Renal cortical epithelial cell (primary cell): ENCODE measurements at regions not wholly inside any gene's neighbourhood (a gene's known extent, or its start where the extent isn't known, plus 50 kb on each side); places are given as distances from the start of the nearest gene placed in this dataset.
"Not testable (repeated sequence)": the region's sequence is repeated elsewhere in the genome, so short reads cannot be mapped to it uniquely, and the experiment has no call there.

ENCODE experiments used
- DNase-seq: peaks from one replicate; pipeline ENCODE4 v3.0.0-alpha.2; 2011; ENCODE audit warnings: low read depth

DNA sequence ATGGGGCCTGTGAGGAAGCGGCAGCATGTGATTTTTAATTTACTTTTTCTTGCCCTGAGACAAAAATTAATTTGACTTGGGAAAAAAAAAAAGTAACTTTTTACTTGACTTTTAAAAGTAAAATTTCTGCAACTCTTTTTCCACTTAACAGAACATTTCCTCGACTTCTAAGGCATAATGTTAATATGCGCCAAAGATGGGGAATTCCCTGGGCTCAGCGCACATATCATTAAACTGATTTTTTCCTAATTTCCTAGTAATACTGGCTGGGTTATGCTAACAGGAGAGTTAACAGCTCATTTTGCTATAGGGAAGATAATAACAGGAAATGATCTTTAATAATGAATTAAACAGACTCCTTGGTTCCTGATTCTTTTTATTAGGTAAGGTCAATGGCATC is 120.6 kb upstream of the CDH5 start:
- no peak for DNase-seq

DNA sequence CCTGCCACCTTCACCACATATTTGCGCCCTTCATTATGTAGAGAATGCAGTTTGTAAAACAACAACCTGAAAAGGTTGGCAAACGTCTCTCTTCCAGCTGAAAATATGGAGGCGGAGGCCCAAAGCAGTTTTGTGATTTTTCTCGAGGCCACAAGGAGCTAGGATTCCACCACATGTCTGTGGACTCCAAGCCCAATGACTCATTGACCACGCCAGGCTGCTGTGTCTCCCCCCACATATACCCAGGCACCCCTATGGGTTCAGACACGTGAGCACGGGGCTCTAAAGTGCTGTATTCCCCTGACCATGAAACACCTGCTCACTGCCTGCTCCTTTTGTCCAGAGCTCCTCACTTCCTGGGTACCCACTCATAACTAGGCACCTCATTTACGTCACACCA is 121.4 kb upstream of the CDH5 start:
- DNase-seq, result no peak

DNA sequence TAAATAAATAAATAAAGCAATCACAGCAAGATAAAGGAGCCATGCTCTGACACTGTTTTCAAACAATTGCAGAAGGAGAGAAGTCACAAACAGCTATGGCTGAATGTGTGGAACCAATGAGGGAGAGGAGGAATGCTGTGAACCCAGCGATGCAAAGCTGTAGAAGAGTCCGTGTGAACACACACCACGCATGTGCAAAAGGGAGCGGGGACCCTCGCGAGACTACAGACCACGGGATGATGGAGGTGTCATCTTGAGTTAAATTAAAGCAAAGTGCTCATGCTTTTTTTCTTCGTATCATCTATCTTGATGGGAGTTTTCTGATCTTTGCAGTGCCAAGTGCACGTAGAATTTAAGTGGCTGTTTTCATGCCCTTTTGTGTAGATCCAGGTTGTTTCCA is 123.8 kb upstream of the CDH5 start:
- DNase-seq, result no peak

DNA sequence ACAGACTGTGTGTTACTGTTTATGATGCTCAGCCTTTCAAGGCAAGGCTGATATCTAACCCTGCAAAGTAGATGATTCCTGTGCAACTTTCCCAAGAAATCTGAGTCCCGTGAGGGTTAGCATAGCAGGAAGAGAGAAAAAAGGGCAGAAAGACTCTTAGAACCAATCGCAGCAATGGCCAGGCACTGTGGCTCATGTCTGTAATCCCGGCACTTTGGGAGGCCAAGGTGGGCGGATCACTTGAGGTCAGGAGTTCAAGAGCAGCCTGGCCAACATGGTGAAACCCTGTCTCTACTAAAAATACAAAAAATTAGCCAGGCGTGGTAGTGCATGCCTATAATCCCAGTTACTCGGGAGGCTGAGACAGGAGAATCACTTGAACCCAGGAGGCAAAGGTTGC is 124.3 kb upstream of the CDH5 start:
- not testable (repeated sequence) for DNase-seq

DNA sequence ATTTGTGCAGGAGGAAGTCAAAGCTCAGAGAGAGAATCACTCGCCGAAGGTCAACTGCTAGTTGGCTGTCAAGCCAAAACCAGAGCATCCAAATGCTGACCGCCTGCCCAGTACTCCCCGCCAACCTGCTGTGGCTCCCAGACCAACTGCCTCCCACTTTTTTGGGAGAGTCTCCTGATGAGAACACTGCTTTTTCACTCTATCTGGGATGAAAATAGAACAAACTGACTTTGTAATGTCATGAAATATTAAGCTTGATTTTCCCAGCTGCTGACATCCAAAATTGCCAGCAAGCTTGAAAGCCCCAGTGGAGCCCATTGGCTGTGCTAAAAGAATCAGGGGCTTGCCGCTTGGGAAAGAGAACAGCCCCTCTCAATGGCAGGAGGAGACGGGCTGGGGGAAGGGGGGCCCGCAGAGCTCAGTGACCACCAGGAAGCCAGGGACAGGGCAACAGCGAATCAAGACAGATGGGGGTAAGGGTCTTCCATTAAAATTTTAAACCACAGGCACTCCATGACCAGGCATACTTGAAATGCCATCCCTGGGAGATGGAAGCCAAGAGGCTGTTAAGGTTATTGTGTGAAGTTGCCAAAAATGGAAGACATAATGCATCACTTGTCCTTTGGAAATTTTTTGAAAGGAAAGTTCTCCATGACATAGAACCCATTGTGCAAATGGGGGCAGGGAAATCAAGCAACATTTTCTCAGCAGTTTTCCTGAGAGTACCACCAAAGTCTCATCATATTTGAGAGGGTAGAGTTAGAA is 125.7 kb upstream of the CDH5 start:
- no peak for DNase-seq

DNA sequence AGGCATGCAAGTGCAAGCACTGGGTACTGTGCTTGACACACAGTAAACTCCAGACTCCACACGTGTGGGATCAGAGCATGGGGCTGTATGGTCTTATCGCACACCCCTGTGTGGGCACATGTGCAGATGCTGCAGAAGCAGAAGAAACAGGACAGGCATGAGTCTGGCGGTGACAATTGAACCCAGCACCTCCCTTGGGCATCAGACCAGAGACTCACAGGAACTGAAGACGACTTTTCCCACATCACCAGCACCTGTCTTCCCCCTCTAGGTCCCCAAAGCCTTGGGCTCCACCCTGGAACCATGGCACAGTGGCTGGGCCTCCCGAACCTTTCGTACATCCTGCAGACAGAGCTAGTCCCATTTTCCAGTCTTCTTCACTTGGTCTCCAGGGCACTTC is 126.4 kb upstream of the CDH5 start:
- DNase-seq, result no peak

DNA sequence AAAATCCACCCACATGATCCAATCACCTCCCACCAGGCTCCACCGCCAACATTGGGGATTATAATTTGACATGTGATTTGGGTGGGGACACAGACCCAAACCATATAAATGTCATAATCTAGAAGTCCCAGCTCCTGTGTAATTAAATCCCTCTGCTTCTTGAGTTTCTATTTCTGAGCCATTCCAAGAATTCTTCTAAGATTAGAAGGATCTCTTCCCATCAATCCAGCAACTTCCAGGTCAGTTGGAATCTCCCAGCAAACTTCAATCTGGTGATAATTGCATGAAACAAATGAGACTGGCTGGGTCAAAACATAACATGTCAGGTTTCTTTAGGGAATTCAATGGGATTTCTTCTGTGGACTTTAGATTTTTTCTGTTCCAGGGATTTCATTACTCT is 127.8 kb upstream of the CDH5 start:
- DNase-seq, result no peak

DNA sequence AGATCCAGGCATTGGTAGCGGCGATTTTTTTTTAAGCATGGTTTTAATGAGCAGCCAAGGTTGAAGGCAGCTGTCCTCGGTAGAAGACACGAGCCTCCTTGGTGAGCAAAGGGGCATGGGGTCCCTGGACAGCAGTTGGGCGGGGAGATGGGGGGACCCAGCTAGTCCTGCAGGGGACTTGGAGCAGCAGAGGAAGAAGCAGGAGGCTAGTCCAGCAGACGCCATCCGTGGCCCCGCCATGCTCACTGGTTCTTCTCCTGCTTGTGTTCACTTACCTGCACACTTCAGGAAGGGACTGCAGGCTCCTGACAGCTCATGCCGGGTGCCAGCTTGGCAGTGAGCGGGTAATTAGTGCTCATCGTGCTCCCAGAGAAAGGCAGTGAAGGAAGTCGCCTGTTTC is 130.2 kb upstream of the CDH5 start:
- no peak for DNase-seq

DNA sequence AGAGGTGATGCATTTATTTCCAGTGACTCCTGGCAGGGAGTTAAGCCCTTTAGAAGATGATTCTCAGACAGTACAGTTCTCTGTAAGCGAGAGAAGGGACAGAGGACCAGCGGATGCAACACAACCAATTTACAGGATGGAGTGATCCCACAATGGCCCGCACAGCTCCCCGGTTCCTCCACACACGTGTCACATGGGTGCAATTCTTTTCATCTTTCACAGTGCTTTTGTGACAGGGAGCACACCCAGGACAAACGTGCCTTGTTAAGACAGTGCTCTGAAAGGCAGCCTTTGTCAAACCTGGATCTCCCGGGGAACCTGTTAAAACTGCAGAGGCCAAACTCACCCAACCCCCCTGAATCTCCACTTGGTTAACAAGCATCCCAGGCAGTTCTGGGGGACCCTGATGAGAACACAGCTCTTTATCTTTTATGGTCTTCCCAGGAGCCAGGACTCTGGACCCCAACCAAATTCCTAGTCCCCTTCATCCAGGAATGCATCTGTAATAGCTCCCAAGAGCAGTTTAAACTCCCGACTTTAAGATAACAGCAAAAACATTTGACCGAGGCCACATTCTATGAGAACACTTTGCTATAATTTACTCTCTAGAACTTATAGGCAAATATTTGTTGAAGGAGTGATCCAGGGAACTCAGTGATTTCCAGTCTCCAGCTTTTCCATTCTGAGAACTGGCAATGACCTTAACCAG is 134.9 kb upstream of the CDH5 start:
- DNase-seq, result no peak

DNA sequence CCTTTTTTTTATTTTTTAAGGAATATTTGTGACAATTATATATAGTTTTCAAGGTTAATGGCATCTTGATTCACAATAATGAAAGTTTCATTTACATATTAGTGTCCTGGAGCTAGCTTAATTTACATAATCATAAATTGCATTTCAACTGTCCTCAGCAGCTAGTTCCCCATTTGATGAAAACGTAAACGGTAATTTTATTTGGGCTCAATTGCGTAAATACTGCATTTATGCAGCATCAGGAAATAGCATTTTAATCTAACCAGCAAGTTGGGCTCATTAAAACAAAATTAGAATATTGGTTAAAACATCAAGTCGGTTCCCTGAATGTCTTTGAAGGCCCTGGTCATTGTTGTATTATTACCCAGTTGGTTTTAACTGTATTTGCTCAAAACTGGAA is 136.8 kb upstream of the CDH5 start:
- DNase-seq, result no peak

DNA sequence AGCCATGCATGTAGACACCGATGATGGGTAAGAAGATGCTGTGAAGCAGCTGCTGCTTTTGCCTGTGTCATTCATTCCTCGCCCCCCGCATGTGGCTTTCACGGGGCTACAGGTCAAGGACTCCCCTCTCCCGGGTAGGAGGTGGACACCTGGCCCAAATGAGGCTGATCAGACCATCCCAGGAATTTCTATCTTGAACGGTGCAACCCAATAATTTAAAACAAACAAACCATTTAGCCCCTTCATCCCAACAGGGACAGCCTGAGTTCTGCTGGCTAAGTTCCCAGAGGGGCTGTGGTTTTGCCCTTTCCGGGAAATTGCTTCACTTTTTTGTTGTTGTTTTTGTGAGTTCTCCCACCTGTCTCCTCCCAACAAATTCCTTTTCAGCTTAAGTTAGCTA is 137.7 kb upstream of the CDH5 start:
- no peak for DNase-seq

DNA sequence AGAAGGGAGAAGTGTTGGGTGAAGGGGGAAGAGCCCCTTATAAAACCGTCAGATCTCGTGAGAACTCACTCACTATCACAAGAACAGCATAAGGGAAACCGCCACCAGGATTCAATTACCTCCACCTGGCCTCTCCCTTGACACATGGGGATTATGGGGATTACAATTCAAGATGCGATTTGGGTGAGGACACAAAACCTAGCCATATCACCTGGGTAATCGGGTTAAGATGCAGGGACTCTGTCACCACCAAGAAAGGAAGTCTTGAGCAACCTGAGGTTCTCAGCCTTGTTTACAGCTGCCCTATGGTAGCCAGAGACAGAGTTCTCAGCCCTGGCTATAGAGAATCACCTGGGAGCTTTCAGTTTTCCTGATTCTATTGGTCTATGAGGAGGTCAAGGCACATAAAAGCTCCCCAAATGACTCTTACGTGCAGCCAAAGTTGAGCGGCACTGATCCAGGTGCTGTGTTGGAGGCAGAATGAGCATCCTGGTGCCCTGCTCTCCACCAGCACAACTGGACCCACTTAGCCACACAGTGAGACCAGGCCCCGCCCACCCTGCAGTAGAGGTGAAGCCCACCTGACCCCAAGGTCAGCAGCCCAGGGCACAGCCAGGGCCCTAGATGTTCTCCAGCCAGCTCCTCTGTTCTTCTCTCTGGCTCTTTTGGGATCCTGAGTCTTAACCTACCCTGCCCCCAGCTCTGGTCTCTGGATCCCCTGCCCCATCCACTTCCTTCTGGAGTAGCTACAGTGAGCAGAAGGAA is 138.5 kb upstream of the CDH5 start:
- DNase-seq, result no peak

DNA sequence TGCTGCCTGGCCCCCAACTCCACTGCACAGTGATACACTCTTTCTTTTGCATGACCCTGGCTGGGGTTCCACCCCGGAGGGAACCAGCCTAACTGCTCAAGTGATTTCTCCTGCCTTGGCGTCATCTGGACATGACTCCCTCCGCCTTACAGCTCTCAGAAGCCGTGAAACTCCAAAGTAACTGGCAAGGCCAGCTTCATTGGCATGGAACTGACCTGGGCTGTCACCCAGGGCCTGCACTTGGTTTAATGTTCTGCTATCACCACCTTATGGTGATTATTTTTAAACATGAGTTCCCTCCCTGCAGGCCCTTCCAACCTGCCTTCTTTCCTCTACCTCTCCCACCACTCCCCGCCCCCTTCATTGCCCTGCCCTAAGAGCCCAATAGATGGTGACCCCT is 139.7 kb upstream of the CDH5 start:
- DNase-seq, result no peak

DNA sequence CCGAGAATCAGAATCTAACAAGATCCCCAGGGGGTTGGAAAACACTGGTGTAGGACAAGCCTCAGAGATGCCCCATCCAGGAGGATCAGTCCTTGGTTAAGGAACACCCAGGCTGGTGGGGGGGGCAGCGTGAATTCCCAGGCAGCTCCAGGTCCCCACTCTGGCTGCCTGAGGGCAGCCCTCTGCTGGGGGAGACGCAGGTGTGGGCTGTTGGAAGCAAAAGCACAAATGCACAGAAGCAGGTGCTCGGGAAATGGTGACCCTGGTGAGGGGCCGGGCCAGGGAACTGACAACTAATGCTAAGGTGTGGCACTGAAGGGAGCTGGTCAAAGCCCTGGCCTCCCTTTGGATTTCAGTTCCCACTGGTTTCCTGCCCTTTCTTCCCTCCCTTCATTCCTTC is 140.8 kb upstream of the CDH5 start:
- DNase-seq, result no peak

DNA sequence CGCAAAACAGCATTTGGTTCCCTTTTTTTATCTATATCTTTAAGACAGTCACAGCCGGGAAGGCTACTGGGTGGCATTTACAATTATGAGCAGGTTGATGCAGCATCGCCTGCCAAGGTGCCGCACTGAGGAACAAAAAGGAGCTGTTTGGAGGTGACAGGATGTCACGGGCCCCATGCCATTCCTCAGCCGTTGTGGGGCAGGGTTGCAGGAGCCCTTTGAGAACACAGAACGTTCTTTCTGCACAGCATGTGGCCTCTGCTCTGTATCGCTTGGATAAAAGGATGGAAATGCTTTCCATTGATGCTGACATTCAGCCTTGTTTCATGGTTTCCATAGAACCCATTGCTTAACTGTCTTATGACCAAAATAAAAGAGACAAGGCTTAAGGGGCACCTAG is 141.9 kb upstream of the CDH5 start:
- no peak for DNase-seq

DNA sequence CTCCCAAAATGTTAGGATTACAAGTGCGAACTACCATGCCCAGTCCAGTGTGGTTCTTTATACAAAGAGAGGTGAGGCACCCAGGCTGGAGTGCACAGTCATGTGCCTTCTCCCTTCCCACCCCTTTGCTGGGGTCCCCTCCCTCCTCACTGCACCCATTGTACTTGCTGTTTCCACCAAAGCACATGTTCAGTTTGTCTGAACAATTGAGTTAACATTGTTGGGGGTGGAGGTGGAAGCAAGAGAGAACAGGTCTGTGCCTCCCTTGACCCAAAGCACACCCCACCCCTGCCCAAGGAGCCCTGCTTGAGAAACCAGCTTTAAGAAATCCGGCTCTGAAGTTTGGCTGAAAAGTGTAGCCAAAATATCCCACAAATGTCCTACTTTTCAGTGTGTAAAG is 142.3 kb upstream of the CDH5 start:
- no peak for DNase-seq

DNA sequence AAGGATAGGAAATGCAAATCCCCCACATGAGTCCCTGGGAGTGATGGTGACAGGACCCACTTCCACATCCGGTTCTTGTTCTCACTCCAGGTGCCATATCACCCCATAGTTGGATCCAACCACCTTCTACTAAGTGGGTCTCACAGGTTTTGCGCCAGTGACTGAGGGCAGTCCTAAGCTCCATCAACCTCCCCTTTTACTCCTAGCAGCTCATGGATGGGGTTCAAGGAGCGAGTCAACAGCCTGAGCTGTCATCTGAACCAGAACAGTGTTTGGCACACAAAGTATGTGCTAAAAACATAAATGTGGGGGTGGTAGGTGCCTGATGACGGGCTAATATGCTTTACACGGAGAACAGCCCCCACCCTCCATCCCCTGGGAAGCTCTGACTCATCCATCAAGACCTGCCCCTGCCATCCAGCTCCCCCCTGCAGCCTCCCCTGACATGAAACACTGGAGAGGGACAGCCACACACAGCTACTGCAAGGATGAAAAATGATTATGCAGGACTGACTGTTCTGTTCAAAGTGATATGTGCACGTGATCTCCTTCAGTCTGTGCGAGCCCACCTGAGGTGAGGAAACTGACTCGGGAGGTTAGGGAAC is 143.2 kb upstream of the CDH5 start:
- DNase-seq, result no peak

DNA sequence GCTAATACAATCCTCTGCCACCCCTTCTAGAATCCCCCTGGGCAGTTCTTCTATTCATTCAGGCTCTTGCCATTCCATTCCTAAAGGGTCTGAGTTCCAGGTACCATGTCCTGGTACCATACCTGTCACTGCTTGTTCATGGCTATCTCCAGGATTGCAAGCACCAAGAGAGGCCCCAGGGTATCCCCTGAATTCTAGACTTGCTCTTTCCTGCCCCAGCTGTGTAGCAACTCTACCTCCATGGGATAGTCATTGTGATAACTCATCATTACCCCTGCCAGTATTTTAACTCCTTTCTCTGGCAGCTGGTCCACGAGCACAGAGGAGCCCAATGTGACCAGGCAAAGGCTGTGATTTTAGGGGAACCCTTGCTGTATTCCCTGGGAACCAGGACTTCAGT is 143.7 kb upstream of the CDH5 start:
- no peak for DNase-seq

DNA sequence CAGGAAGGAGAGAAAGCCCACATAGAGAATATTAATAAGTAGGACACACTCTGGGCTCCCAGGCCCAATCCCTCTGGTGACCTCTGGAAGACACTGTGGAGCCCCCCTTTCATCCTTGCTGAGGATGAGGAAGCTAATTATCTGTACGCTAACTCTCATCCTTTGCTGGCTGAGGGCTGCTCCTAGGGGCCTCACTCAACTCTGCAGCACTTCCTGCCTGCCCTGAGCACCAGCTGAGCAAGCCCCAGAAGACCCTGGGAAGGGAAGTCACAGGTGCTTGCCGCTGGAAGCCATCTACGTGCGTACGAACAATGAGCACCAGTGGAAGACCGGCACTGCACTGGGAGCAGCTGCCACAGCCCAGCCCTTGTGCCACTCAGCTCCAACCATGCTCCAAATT is 145.8 kb upstream of the CDH5 start:
- DNase-seq, result no peak

DNA sequence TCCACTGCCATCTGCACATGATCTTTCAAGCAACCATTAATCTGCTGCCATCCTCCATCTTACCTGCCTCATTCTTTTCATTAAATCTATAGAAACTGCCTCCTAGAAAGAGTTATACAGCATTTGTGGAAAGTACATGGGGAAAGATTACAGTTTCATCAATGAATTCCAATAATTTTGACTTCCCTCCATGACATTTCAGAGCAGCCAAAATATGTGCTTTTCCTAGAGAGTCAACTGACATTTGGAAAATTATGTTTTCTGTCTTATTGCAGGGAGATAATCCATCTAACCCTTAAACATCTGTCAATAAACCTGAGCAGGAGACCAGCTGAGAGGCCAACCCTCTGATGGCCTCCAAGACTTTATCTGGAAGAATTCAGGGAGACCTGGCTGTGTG is 147.0 kb upstream of the CDH5 start:
- no peak for DNase-seq

DNA sequence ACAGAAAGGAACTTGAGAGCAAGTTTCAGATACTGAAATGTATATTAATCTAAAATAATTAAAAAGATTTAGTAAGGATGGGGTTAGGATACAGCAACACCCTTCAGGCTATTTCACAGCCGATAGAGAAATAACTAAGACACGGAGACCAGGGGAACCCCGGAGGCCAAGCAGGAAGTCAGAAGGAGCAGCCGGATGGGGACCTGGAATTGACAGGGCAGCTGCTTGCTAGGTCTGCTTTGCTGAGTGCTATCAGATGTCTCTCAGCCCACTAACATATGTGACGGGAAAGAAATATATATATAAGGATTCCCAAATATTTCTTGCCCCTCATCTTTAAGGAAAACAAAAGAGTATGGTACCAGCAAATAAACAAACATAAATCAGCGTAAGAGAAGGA is 154.1 kb upstream of the CDH5 start:
- DNase-seq, result no peak

DNA sequence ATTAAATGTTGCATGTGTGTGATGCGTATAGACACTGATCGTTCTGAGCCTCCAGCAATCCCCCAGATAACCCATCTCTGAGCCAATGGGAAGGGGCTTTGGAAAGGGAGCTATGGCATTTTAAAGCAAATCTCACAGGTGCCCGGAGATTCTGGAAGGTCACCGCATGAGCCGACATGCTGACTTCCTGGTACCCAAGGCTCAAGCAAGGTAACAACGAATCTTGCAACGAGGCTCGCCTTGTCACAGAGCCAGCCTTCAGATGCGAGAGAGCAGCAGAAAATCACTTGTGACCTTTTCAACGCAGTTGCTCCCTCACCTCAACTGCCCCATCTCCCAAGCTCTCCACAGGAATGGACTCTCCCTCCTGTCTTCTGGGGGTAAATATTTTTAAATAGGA is 154.8 kb upstream of the CDH5 start:
- DNase-seq, result no peak

DNA sequence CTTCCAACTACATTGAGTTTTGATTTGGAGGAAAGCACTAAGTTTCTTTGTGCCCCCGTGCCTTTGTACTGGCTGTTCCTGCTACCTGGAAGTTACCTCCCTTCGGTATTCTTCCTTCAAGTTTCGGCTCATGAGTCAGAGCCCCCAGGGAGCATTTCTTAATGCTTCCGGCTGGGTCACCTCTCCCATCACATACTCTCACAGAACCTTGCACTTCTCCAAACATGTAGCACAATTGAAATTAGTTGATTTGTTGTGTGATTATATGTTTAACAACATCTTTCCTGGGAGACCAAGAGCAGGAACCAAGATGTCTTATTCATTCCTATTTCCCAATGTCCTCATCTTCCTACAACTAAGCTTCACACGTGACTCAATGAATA is 158.6 kb upstream of the CDH5 start:
- no peak for DNase-seq
